Smooth muscle cell (in vitro differentiated cells): ENCODE measurements at regions not wholly inside any gene's neighbourhood (a gene's known extent, or its start where the extent isn't known, plus 50 kb on each side); places are given as distances from the start of the nearest gene placed in this dataset.

Source experiments
- DNase-seq: peaks from one replicate; lab custom pipeline; 2025; ENCODE audit not compliant: unreplicated experiment; lab: John Stamatoyannopoulos, UW
- H2AFZ ChIP-seq: fragments of 200-600 bp; sonication (generic); 2 replicates; pipeline ENCODE4 v1.6.0; 2016; ENCODE audit warnings: antibody characterized with exemption, low read depth, mild to moderate bottlenecking
- H3F3A ChIP-seq: fragments of 200-600 bp; sonication (generic); 2 replicates; pipeline ENCODE4 v1.6.0; 2017; ENCODE audit warnings: antibody characterized with exemption, low read depth
- H3K27ac ChIP-seq: fragments of 200-600 bp; sonication (generic); 2 replicates; pipeline ENCODE4 v1.5.1; 2016; ENCODE audit warnings: low read depth, mild to moderate bottlenecking
- H3K27me3 ChIP-seq: fragments of 200-600 bp; sonication (generic); 2 replicates; pipeline ENCODE4 v1.6.1; 2016; ENCODE audit warnings: low read depth, mild to moderate bottlenecking
- H3K36me3 ChIP-seq: fragments of 200-600 bp; sonication (generic); 2 replicates; pipeline ENCODE4 v1.5.1; 2016; ENCODE audit warnings: low read depth
- H3K4me1 ChIP-seq: fragments of 200-600 bp; sonication (generic); 2 replicates; pipeline ENCODE4 v1.5.1; 2016; ENCODE audit warnings: low read depth
- H3K4me2 ChIP-seq: fragments of 200-600 bp; sonication (generic); 2 replicates; pipeline ENCODE4 v1.6.0; 2016; ENCODE audit warnings: mild to moderate bottlenecking
- H3K4me3 ChIP-seq: fragments of 200-600 bp; sonication (generic); 2 replicates; pipeline ENCODE4 v1.5.1; 2016; ENCODE audit warnings: mild to moderate bottlenecking
- H3K79me2 ChIP-seq: fragments of 200-600 bp; sonication (generic); 2 replicates; pipeline ENCODE4 v1.6.0; 2016; ENCODE audit warnings: low read depth, mild to moderate bottlenecking
- H3K9ac ChIP-seq: fragments of 200-600 bp; sonication (generic); 2 replicates; pipeline ENCODE4 v1.6.0; 2016; ENCODE audit warnings: low read depth
- H3K9me3 ChIP-seq: fragments of 200-600 bp; sonication (generic); replicated peaks from 2 replicates; pipeline ENCODE4 v1.5.1; 2016; ENCODE audit warnings: low read depth
- H4K20me1 ChIP-seq: fragments of 200-600 bp; sonication (generic); 2 replicates; pipeline ENCODE4 v1.6.0; 2016; ENCODE audit warnings: low read depth
- WGBS: methylation state at CpG from one replicate; pipeline ENCODE4 v1.1.7; 2016; ENCODE audit warnings: low lambda C conversion rate; 5-methylcytosine and 5-hydroxymethylcytosine counted together
- TF ChIP-seq, protein P1 (sequence below): fragments of 200-600 bp; sonication (generic); IDR thresholded peaks from 2 replicates; pipeline ENCODE4 v1.5.1; 2017; ENCODE audit warnings: borderline replicate concordance, mild to moderate bottlenecking, antibody characterized with exemption; ENCODE audit not compliant: insufficient read depth, poor library complexity, severe bottlenecking

DNA sequence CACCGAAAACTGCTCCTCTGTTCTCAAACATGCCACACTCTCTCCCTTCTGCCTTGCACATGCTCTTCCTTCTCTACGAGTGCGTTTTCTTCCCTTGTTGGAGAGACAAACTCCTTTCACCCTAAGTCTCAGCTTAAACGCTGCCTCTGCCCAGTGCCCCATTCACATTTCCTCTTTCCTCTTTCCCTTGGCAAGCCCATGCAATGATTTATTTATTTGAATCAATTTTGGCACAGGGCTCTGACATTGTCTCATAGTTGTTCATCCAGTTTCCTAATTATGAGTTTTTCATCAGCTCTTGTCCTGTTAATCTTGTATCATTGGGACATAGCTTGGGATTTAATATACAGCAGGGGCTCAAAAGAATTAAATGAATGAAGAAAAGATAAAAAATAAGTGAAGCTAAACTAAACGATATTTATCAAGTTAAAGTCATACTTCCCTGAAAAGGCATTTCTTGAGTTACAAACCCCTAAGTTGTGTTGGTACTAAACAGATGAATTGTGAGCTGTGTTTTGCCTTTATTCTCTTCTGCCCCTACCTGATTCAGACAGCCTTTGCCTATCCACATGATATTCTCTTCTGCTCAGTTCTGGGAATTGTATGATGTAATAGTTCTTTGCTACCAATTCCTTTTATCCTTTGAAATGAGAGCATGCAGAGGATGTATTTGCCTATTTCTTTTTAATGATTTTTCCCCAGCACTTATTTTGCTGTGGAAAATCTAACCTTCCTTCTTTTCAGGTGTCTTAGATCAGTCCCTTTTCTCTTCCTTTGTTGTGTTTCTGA lies 704.4 kb downstream of the UTRN start:
- H3K36me3 ChIP-seq: no peaks in the 10 kb centered on the region
- H3F3A ChIP-seq: no peaks in the 10 kb centered on the region
- no peaks in the 10 kb centered on the region for H3K27me3 ChIP-seq
- no peak overlapping the region for H3K4me2 ChIP-seq
- TF ChIP-seq, protein P1, sequence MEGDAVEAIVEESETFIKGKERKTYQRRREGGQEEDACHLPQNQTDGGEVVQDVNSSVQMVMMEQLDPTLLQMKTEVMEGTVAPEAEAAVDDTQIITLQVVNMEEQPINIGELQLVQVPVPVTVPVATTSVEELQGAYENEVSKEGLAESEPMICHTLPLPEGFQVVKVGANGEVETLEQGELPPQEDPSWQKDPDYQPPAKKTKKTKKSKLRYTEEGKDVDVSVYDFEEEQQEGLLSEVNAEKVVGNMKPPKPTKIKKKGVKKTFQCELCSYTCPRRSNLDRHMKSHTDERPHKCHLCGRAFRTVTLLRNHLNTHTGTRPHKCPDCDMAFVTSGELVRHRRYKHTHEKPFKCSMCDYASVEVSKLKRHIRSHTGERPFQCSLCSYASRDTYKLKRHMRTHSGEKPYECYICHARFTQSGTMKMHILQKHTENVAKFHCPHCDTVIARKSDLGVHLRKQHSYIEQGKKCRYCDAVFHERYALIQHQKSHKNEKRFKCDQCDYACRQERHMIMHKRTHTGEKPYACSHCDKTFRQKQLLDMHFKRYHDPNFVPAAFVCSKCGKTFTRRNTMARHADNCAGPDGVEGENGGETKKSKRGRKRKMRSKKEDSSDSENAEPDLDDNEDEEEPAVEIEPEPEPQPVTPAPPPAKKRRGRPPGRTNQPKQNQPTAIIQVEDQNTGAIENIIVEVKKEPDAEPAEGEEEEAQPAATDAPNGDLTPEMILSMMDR: no peak
- H3K27ac ChIP-seq: no peak overlapping the region
- H3K9me3 ChIP-seq: no peaks in the 10 kb centered on the region
- H3K4me1 ChIP-seq: no peaks in the 10 kb centered on the region
- no peak overlapping the region for H3K9ac ChIP-seq
- no peak overlapping the region for H3K4me3 ChIP-seq
- H4K20me1 ChIP-seq: no peaks in the 10 kb centered on the region
- H2AFZ ChIP-seq: no peak overlapping the region
- DNase-seq: no peak
- 94% methylated on average over 5 of the region's 5 CpGs for WGBS
- H3K79me2 ChIP-seq: no peaks in the 10 kb centered on the region

DNA sequence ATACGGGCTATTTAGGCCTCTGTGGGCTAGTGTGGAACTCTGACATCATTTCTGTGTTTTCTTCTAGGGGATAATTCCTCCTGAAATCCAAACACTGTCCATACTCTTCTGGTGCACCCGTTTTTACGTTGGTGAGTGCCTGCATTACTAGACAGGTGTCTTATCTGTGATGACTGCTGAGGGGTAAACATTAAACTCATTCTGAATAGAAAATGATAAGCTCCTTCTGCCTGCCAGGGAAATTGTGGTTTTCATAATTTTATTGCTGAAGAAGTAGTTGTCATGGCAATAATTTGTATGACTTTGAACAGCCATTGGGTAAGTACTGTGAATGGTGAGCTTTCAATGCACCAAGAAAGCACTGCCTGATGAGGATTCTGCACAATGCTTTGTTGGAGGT lies 705.6 kb downstream of the UTRN start:
- Histone ChIP-seq H3K9ac (no peak overlapping the region), H3F3A (no peaks in the 10 kb centered on the region), H3K27ac (no peak overlapping the region), H3K4me3 (no peak overlapping the region), H3K4me1 (no peaks in the 10 kb centered on the region), H3K9me3 (no peaks in the 10 kb centered on the region), H4K20me1 (no peaks in the 10 kb centered on the region), H3K4me2 (no peak overlapping the region), H2AFZ (no peak overlapping the region), H3K36me3 (no peaks in the 10 kb centered on the region), H3K79me2 (no peaks in the 10 kb centered on the region), H3K27me3 (no peaks in the 10 kb centered on the region)
- no peak for DNase-seq
- WGBS: 90% methylated on average over 3 of the region's 3 CpGs
- TF ChIP-seq, protein P1: no peak

DNA sequence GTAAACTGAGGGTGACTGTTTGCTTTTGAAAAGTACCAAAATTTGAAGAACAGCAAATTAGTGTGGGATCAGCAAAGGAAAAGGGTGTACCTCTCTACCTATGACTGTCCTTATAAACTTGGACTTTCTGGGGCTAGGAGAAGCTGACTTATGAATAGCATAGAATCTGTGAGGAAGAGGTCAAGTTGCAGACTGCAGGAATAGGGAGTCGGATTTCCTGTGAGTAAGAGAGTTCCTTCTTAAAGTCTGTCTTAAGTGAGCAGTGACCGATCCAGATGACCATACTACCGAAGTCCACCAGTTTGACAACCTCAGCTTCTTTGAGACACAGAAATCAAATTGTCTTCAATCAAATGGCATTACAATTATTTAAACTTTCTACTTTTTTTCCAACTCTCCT lies 708.7 kb downstream of the UTRN start:
- Histone ChIP-seq H3K79me2 (no peaks in the 10 kb centered on the region), H2AFZ (no peak overlapping the region), H3K9ac (no peak overlapping the region), H3K4me1 (no peaks in the 10 kb centered on the region), H3K4me3 (no peak overlapping the region), H3K27me3 (no peaks in the 10 kb centered on the region), H3K9me3 (no peaks in the 10 kb centered on the region), H3K4me2 (no peak overlapping the region), H3K27ac (no peak overlapping the region), H3K36me3 (no peaks in the 10 kb centered on the region), H4K20me1 (no peaks in the 10 kb centered on the region), H3F3A (no peaks in the 10 kb centered on the region)
- TF ChIP-seq, protein P1: no peak
- 62% methylated on average over 3 of the region's 3 CpGs for WGBS
- DNase-seq: no peak

DNA sequence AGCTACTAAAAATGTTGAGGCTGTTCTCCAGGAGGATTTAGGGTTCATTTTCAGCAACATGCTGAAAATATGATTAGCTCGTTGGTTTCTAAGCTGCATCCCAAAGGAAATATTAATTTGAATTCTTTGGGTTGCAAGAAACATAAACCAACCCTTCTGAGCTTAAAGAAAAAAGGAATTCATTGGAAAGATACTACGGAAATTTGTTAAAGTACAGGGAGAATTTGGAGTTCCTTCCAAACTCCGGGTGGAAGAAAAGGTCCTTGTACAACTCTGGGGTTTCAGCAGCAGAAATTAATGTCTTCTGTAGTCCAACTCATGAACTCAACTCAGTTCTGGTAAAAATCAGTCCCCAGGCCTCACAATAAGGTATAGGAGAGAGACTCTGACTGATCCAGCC lies 712.9 kb downstream of the UTRN start:
- H3K4me1 ChIP-seq: no peaks in the 10 kb centered on the region
- H3K9ac ChIP-seq: no peak overlapping the region
- no peaks in the 10 kb centered on the region for H3K27me3 ChIP-seq
- TF ChIP-seq, protein P1: no peak
- no peaks in the 10 kb centered on the region for H3K9me3 ChIP-seq
- no peak overlapping the region for H2AFZ ChIP-seq
- no peaks in the 10 kb centered on the region for H3K79me2 ChIP-seq
- no peak overlapping the region for H3K4me3 ChIP-seq
- no peaks in the 10 kb centered on the region for H4K20me1 ChIP-seq
- 95% methylated on average over 3 of the region's 3 CpGs for WGBS
- H3F3A ChIP-seq: no peaks in the 10 kb centered on the region
- H3K27ac ChIP-seq: no peak overlapping the region
- DNase-seq: no peak
- no peak overlapping the region for H3K4me2 ChIP-seq
- H3K36me3 ChIP-seq: no peaks in the 10 kb centered on the region
